GM18508 (cell line): ENCODE measurements at regions not wholly inside any gene's neighbourhood (a gene's known extent, or its start where the extent isn't known, plus 50 kb on each side); places are given as distances from the start of the nearest gene placed in this dataset.

Experiments
- ATAC-seq: cut with Tn5 transposase; IDR thresholded peaks from one replicate; pipeline ENCODE4 v1.9.1; 2021; ENCODE audit warnings: moderate number of reproducible peaks; ENCODE audit not compliant: insufficient read depth, unreplicated experiment

DNA sequence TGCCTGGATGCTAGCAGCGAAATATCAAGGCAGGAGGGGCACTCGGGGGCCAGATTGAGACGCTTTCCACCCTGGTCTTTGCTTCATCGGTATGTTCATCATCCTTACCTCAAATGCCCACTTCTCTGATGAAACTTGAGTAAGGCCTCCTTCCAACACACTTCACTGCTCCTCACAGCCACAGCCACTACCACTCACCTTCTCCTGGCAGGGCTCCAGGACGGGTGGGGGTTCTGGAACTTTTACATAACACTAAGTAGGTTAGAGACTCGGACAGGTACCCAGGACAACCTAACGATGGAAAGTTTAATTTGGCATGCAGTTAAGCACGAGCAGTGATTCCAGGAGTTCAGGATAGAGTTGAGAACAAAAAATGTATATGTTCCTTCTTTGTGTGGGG, 73.9 kb upstream of the SPAG17 start:
- ATAC-seq = no peak

- ATAC-seq = no peak
Measured at GRCh38 chr1:118257946-118258345, 72.9 kb upstream of the SPAG17 start.

GRCh38 chr1:118254491-118255425, 69.7 kb upstream of the SPAG17 start:
- ATAC-seq = no peak

GRCh38 chr1:118254001-118254400, 69.0 kb upstream of the SPAG17 start:
- ATAC-seq = no peak

DNA sequence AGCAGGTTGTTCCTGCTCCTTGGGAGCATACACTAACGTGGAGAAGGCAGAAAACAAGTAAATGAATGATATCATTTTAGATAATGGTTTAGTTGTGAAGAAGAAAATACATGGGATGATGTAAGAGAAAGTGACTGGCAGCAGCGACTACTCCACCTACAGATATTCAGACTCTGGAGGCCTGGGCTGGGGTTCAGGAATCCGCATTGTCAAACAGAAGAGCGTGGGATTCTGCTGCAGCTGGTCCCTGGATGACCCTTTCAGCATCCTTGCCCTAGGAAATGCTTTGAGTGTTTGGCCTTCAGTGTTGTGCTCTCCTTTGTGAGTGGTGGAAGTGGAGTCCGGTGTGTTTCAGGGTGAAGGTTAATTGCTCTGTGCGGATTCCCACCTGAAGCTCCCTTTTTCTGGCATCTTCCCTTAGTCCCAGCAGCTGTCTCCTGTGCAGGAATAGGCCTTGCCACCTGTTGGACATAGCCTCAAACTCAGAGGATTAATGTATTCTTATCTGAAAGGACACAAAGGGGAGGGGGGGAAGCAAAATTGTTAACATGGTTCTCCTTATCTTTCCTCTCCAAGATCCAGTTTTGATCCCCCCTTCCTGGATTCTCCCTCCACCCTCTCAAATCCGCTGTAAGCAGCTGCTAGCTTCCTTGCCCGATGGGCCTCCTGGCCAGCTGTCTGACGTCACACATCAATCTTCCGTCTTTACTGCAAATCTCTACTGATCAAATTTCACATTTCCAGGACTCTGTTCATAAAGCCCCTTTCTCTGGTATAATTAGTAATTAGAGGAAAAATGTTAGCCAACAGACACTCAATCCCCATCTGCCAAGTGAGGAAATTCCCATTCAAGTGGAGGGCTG, 68.3 kb upstream of the SPAG17 start:
- no peak for ATAC-seq

DNA sequence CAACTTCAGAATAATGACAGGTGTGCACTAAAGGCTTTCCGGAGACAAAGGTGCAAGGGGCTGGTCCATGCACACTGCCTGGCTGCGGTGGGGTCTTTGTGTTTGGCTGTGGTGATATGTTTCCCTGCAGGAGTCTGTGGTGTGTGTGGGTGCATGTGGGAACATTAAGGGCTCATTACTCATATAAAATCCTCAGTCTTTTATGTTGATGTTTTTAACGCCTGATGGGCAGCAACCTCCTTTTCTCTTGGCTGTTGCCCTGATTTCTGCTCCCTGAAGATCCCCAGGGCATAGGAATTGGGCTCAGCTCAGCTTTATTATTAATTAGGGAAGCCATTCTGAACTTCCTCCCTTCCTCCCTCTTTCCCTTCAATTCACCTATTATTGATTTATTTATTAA, 67.6 kb upstream of the SPAG17 start:
- no peak for ATAC-seq

DNA sequence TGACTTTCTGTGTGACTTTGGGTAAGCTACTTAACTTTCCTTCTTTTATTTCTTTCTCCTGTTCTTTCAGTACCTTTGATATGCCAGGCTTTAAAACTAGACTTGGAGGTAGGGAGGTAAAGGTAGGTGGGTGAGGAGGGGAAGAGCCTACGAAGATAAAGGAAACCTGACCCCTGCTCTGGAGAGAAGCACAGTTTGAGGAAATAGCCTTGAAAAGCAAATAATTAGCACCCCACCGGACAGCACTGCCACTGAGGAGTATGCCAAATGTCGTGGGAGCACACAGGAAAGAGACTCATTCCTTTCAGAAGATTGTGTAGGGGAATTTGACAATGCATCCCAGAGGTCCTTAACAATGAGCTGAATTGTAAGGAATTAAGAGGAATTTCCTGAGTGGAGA, 65.2 kb upstream of the SPAG17 start:
- ATAC-seq = no peak

GRCh38 chr1:118249641-118250040, 64.6 kb upstream of the SPAG17 start:
- ATAC-seq = no peak

GRCh38 chr1:118247593-118247992, 62.6 kb upstream of the SPAG17 start:
- no peak for ATAC-seq

DNA sequence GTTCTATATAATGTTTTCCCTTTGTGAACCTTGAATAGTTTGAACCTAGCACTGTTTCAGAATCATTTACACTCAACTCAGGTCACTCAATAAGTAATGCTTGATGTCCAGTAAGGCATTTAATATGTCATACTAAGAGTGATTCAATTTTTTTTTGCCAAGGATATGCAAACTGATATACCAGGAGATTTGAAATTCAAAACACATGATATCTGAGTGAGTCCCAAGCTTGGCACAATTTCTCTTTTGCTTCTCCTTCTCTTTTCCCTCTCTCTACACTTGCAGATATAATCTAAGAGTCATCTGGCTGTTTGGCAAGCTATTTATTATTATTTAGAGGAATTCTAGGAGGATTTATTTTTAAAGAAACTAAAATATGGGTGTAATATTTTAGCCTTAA, 61.6 kb upstream of the SPAG17 start:
- ATAC-seq = no peak

- ATAC-seq = no peak
Measured at GRCh38 chr1:118244194-118244593, 59.2 kb upstream of the SPAG17 start.

- no peak for ATAC-seq
Measured at GRCh38 chr1:118243269-118243668, 58.2 kb upstream of the SPAG17 start.
